ENCODE measurements at regions not wholly inside any gene's neighbourhood (a gene's known extent, or its start where the extent isn't known, plus 50 kb on each side); places are given as distances from the start of the nearest gene placed in this dataset.

DNA sequence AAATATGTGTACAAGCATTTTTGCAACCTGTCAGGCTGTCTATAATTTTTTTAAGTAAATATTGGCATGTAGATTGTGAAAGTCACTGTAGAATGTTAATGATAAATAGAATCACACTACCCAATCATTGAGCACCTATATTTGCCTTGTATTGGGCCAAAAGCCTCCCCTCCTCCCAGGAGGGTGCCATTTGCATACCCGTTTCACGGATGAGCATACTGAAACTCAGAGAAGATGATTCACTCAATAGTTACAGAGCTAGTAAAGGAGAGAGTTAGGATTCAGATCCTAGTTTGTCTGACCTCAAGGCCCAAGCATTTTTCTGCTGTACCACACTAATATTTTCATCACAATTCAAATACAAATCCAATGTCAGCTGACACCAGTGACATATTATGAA lies 299.7 kb upstream of the CDH11 start:
- TF ChIP-seq SIX4 (CRISPR knock-in tag; IDR thresholded peaks at IDR 0.05) (no peak), NFE2 (CRISPR knock-in tag; IDR thresholded peaks at IDR 0.05) (no peak), POGZ (CRISPR knock-in tag; IDR thresholded peaks at IDR 0.05) (no peak)
- TF ChIP-seq, protein P1, sequence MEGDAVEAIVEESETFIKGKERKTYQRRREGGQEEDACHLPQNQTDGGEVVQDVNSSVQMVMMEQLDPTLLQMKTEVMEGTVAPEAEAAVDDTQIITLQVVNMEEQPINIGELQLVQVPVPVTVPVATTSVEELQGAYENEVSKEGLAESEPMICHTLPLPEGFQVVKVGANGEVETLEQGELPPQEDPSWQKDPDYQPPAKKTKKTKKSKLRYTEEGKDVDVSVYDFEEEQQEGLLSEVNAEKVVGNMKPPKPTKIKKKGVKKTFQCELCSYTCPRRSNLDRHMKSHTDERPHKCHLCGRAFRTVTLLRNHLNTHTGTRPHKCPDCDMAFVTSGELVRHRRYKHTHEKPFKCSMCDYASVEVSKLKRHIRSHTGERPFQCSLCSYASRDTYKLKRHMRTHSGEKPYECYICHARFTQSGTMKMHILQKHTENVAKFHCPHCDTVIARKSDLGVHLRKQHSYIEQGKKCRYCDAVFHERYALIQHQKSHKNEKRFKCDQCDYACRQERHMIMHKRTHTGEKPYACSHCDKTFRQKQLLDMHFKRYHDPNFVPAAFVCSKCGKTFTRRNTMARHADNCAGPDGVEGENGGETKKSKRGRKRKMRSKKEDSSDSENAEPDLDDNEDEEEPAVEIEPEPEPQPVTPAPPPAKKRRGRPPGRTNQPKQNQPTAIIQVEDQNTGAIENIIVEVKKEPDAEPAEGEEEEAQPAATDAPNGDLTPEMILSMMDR (CRISPR knock-in tag; IDR thresholded peaks at IDR 0.05): no peak
